Ishikawa (cell line): ENCODE measurements at regions not wholly inside any gene's neighbourhood (a gene's known extent, or its start where the extent isn't known, plus 50 kb on each side); places are given as distances from the start of the nearest gene placed in this dataset.

Source experiments
- CEBPB ChIP-seq: IDR thresholded peaks from 2 replicates; pipeline ENCODE4 v1.6.1; 2012
- CREB1 ChIP-seq: IDR thresholded peaks from 2 replicates; pipeline ENCODE4 v1.6.1; 2012; ENCODE audit warnings: low read depth
- EGR1 ChIP-seq: IDR thresholded peaks from 2 replicates; pipeline ENCODE4 v1.6.1; 2012
- EP300 ChIP-seq: IDR thresholded peaks from 2 replicates; pipeline ENCODE4 v1.6.1; 2012; ENCODE audit warnings: borderline replicate concordance
- FOXM1 ChIP-seq: IDR thresholded peaks from 2 replicates; pipeline ENCODE4 v1.6.1; 2012; ENCODE audit warnings: low read depth, borderline replicate concordance
- MAX ChIP-seq: IDR thresholded peaks from 2 replicates; pipeline ENCODE4 v1.6.1; 2012
- NFIC ChIP-seq: IDR thresholded peaks from 2 replicates; pipeline ENCODE4 v1.6.1; 2012
- RAD21 ChIP-seq: IDR thresholded peaks from 2 replicates; pipeline ENCODE4 v1.6.1; 2012; ENCODE audit warnings: low read depth
- REST ChIP-seq: IDR thresholded peaks from 2 replicates; pipeline ENCODE4 v1.6.1; 2012; ENCODE audit warnings: low read depth, mild to moderate bottlenecking
- TAF1 ChIP-seq: IDR thresholded peaks from 2 replicates; pipeline ENCODE4 v1.6.1; 2012; ENCODE audit warnings: low read depth, mild to moderate bottlenecking
- TCF12 ChIP-seq: IDR thresholded peaks from 2 replicates; pipeline ENCODE4 v1.6.1; 2012; ENCODE audit warnings: low read depth
- TEAD4 ChIP-seq: IDR thresholded peaks from 2 replicates; pipeline ENCODE4 v1.6.1; 2012
- YY1 ChIP-seq: IDR thresholded peaks from 2 replicates; pipeline ENCODE4 v1.6.1; 2012; ENCODE audit warnings: low read depth
- ZBTB7A ChIP-seq: IDR thresholded peaks from 2 replicates; pipeline ENCODE4 v1.6.1; 2012; ENCODE audit warnings: low read depth
- TF ChIP-seq, protein P1 (sequence below): IDR thresholded peaks from 2 replicates; pipeline ENCODE4 v1.6.1; 2012

- TF ChIP-seq ZBTB7A (no peak), RAD21 (no peak), CREB1 (no peak), EP300 (no peak), TAF1 (no peak), REST (no peak), MAX (no peak), EGR1 (no peak), FOXM1 (no peak), CEBPB (no peak), TCF12 (no peak), TEAD4 (no peak), YY1 (no peak), NFIC (no peak)
- TF ChIP-seq, protein P1, sequence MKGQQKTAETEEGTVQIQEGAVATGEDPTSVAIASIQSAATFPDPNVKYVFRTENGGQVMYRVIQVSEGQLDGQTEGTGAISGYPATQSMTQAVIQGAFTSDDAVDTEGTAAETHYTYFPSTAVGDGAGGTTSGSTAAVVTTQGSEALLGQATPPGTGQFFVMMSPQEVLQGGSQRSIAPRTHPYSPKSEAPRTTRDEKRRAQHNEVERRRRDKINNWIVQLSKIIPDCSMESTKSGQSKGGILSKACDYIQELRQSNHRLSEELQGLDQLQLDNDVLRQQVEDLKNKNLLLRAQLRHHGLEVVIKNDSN, result no peak
Measured at GRCh38 chr14:41051801-41052200, 554.9 kb upstream of the LRFN5 start.

DNA sequence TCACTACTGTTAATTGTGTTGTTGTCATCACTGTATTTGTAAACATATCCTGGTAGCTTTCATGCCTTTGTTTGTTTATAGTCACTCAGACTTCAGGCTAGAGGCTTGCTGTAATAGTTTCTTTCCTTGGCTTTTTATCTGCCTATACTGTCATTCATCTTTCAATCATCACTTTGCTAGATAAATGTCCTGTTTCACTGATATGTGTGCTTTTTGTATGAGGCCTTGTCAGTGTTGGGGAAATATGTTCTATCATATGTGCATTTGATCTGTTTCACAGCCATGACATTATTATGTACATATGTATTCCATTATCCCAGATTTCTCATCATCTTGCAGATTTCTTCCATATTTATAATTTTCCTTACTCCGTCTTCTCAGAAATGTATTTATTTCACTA lies 558.9 kb upstream of the LRFN5 start:
- TF ChIP-seq TEAD4, result no peak
- TF ChIP-seq EP300, result no peak
- no peak for TF ChIP-seq CREB1

DNA sequence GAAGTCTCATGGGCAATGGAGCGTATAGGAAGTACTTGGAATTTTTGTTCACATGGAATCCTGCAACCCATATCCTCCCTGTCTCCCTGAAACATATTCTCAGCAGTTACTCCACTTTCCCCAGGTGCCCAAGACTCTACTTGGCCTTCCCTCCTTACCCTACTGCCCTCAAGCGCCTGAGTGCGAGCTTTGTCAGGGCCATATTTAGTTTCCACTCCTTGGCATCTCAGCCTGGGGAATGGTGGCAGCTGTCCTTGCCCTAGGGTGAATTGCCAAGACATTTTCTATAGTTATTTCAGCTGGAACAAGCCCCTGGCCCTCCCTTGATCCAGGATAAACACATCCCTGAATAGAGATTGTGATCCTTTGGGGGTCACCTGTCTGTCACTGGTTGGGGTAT lies 569.3 kb upstream of the LRFN5 start:
- no peak for TF ChIP-seq CEBPB
- no peak for TF ChIP-seq CREB1
- TF ChIP-seq, protein P1, result no peak
- no peak for TF ChIP-seq NFIC
- TF ChIP-seq RAD21, result no peak
- TF ChIP-seq TEAD4, result no peak
- no peak for TF ChIP-seq EP300
- no peak for TF ChIP-seq MAX
- no peak for TF ChIP-seq TCF12
- no peak for TF ChIP-seq EGR1
- TF ChIP-seq REST, result no peak

GRCh38 chr14:41034969-41035368 lies 571.7 kb upstream of the LRFN5 start:
- TF ChIP-seq CEBPB (no peak), CREB1 (no peak), EGR1 (no peak), RAD21 (no peak), TEAD4 (no peak), EP300 (no peak), TAF1 (no peak), REST (no peak), MAX (no peak), FOXM1 (no peak), NFIC (no peak), ZBTB7A (no peak), YY1 (no peak)
- TF ChIP-seq, protein P1, result no peak
